ENCODE measurements at regions not wholly inside any gene's neighbourhood (a gene's known extent, or its start where the extent isn't known, plus 50 kb on each side); places are given as distances from the start of the nearest gene placed in this dataset.
"Not testable (repeated sequence)": the region's sequence is repeated elsewhere in the genome, so short reads cannot be mapped to it uniquely, and the experiment has no call there.

GRCh38 chr1:143421290-143421689 lies 550.5 kb downstream of the FAM72C start:
- FAIRE-seq; POLR2A ChIA-PET (ENCODE audit: partially characterized antibody): not testable (repeated sequence)
- no CpG with 5 or more reads among the region's 9 CpGs for WGBS, 2 experiments (ENCODE audit: extremely low coverage in 1 of 2, insufficient coverage in 1 of 2, insufficient read length in 1 of 2, insufficient replicate concordance in 2 of 2, low coverage in 1 of 2, low lambda C conversion rate in 2 of 2, missing lambda C conversion rate in 1 of 2)

More at GRCh38 chr1:143421290-143421689, 550.5 kb downstream of the FAM72C start:
- H2BK120ac ChIP-seq (replicated peaks; ENCODE audit: low read depth, low read length); H3K23ac ChIP-seq (ENCODE audit: insufficient read length); H2BK20ac ChIP-seq (ENCODE audit: low read length); H3K56ac ChIP-seq (replicated peaks; ENCODE audit: insufficient read length, low read depth, low read length); H3K9ac ChIP-seq (replicated peaks in 1 of 4; ENCODE audit: extremely low read depth in 1 of 4, low read depth in 3 of 4, low read length in 3 of 4); H3K4me1 ChIP-seq (replicated peaks in 1 of 4; ENCODE audit: control insufficient read depth in 3 of 4, insufficient read depth in 4 of 4, low read length in 3 of 4); H2BK5ac ChIP-seq (ENCODE audit: low read depth, low read length); H3K36me3 ChIP-seq (ENCODE audit: control insufficient read depth in 2 of 4, insufficient read depth in 4 of 4, low read length in 3 of 4); H2BK12ac ChIP-seq (ENCODE audit: low read depth, low read length); H3K14ac ChIP-seq (ENCODE audit: insufficient read length); H3K79me1 ChIP-seq (ENCODE audit: low read depth, low read length); H3K27ac ChIP-seq (ENCODE audit: low read depth, low read length); H4K91ac ChIP-seq (replicated peaks; ENCODE audit: insufficient read length, low read length); H3K27me3 ChIP-seq (replicated peaks in 1 of 4; ENCODE audit: control insufficient read depth in 3 of 4, extremely low read depth in 1 of 4, insufficient read depth in 3 of 4, low read length in 3 of 4); H4K5ac ChIP-seq (ENCODE audit: insufficient read length, low read depth, low read length); H3K9me3 ChIP-seq (ENCODE audit: insufficient read depth in 2 of 2, low read depth in 1 of 2, low read length in 1 of 2); H4K8ac ChIP-seq (ENCODE audit: extremely low read depth, insufficient read depth, low read length); H2AFZ ChIP-seq (ENCODE audit: low read length); H3K18ac ChIP-seq (ENCODE audit: extremely low read depth, low read length); H3K4me3 ChIP-seq (ENCODE audit: extremely low read depth in 1 of 4, insufficient read depth in 2 of 4, low read depth in 3 of 4, low read length in 4 of 4); H4K20me1 ChIP-seq (replicated peaks in 1 of 2; ENCODE audit: control insufficient read depth in 1 of 2, insufficient read depth in 2 of 2, low read length in 2 of 2); H3K4me2 ChIP-seq (ENCODE audit: insufficient read depth in 1 of 2, low read depth in 2 of 2, low read length in 2 of 2); H2BK15ac ChIP-seq (ENCODE audit: low read length); H2AK5ac ChIP-seq (ENCODE audit: low read depth, low read length); H3K4ac ChIP-seq (replicated peaks; ENCODE audit: insufficient read length, low read depth, low read length); CTCF ChIA-PET (ENCODE audit: partially characterized antibody); H3K23me2 ChIP-seq (ENCODE audit: low read depth, low read length); H3K79me2 ChIP-seq (ENCODE audit: control insufficient read depth in 1 of 2, insufficient read depth in 2 of 2, low read length in 2 of 2); DNase-seq (ENCODE audit: low read depth in 1 of 2, low spot score in 2 of 2): not testable (repeated sequence)

Data from H1 (cell line).